GM10248 (cell line): ENCODE measurements at regions not wholly inside any gene's neighbourhood (a gene's known extent, or its start where the extent isn't known, plus 50 kb on each side); places are given as distances from the start of the nearest gene placed in this dataset.

Source experiments
- CTCF ChIA-PET: fragments of 300-600 bp; sonication (Branson Sonifier 250); formaldehyde crosslinking; extraction: SDS; loops from one replicate; lab custom pipeline; 2021; ENCODE audit warnings: antibody characterized with exemption; lab: Yijun Ruan, JAX
- POLR2A ChIA-PET: fragments of 350-650 bp; sonication (Branson Sonifier 250); formaldehyde crosslinking; extraction: SDS; loops from one replicate; lab custom pipeline; 2020; ENCODE audit warnings: antibody characterized with exemption; lab: Yijun Ruan, JAX
- DNase-seq: peaks from one replicate; pipeline ENCODE4 v3.0.0; 2012; ENCODE audit errors: extremely low spot score
- CTCF ChIP-seq: IDR thresholded peaks from 2 replicates; pipeline ENCODE4 v1.5.1; 2012; ENCODE audit warnings: mild to moderate bottlenecking, low read depth; ENCODE audit errors: extremely low read depth, missing control alignments, control extremely low read depth

- CTCF ChIA-PET = interaction anchor here (1.3 kb wide), 1 partner anchor 13 kb away, joined by 4 read pairs; no protein-coding TSS in a partner anchor
Measured at GRCh38 chr3:159172473-159172872, 370.6 kb downstream of the MFSD1 start.

GRCh38 chr3:159174715-159175692, 373.1 kb downstream of the MFSD1 start:
- DNase-seq = no peak
- TF ChIP-seq CTCF = no peak
- ChIA-PET CTCF (interaction anchor here (1.6 kb wide), 1 partner anchor 17 kb away, joined by 3 read pairs; no protein-coding TSS in a partner anchor), POLR2A (no interaction called here)

More at GRCh38 chr3:159172473-159172872, 370.6 kb downstream of the MFSD1 start:
- POLR2A ChIA-PET = no interaction called here
- DNase-seq = no peak
- no peak for TF ChIP-seq CTCF

GRCh38 chr3:159178209-159178897, 376.5 kb downstream of the MFSD1 start:
- DNase-seq = no peak
- no peak for TF ChIP-seq CTCF
- CTCF ChIA-PET = no interaction called here
- POLR2A ChIA-PET = interaction anchor here (0.6 kb wide), 1 partner anchor 459 kb away, joined by 3 read pairs; no protein-coding TSS in a partner anchor

- ChIA-PET CTCF (interaction anchor here (1.1 kb wide), 1 partner anchor 70 kb away, joined by 3 read pairs; no protein-coding TSS in a partner anchor), POLR2A (no interaction called here)
- TF ChIP-seq CTCF = no peak
Measured at GRCh38 chr3:159182961-159183360, 381.1 kb downstream of the MFSD1 start.

GRCh38 chr3:159185443-159186050, 383.7 kb downstream of the MFSD1 start:
- CTCF ChIA-PET = interaction anchor here (1.0 to 1.4 kb wide), 3 partner anchors 9 to 620 kb away, joined by 3 to 4 read pairs (median 3); no protein-coding TSS in a partner anchor
- peak; percentile 29 for DNase-seq
- POLR2A ChIA-PET = no interaction called here
- TF ChIP-seq CTCF = no peak

More at GRCh38 chr3:159182961-159183360, 381.1 kb downstream of the MFSD1 start:
- DNase-seq = no peak

GRCh38 chr3:159186581-159186980, 384.7 kb downstream of the MFSD1 start:
- ChIA-PET POLR2A (no interaction called here), CTCF (interaction anchor here (1.3 to 1.4 kb wide), 2 partner anchors 16 to 21 kb away, joined by 3 read pairs; no protein-coding TSS in a partner anchor)

More at GRCh38 chr3:159186581-159186980, 384.7 kb downstream of the MFSD1 start:
- TF ChIP-seq CTCF = no peak
- peak; percentile 25 for DNase-seq
